Aorta (tissue), 5 donors: ENCODE measurements at regions not wholly inside any gene's neighbourhood (a gene's known extent, or its start where the extent isn't known, plus 50 kb on each side); places are given as distances from the start of the nearest gene placed in this dataset.
"Not testable (repeated sequence)": the region's sequence is repeated elsewhere in the genome, so short reads cannot be mapped to it uniquely, and the experiment has no call there.

Source experiments
- ATAC-seq: fragments of 200-7000 bp; cut with Tn5 transposase; one replicate; pipeline ENCODE4 v1.9.1; 2022; ENCODE audit warnings: moderate library complexity; ENCODE audit not compliant: low FRiP score
- DNase-seq, 2 donors: peaks; one replicate each; pipeline ENCODE4 v3.0.0-alpha.2; 2020
- H3K27ac ChIP-seq, 2 donors: one replicate each; pipeline ENCODE4 v1.5.1; 2013; ENCODE audit warnings: low read length in 2 of 2, mild to moderate bottlenecking in 2 of 2, moderate library complexity in 2 of 2, control low read depth in 1 of 2, inconsistent platforms in 1 of 2, low read depth in 1 of 2
- H3K27me3 ChIP-seq, 2 donors: one replicate each; pipeline ENCODE4 v1.6.1; 2013; ENCODE audit warnings: control low read depth in 1 of 2, low read length in 1 of 2, mild to moderate bottlenecking in 1 of 2, moderate library complexity in 1 of 2; ENCODE audit not compliant: insufficient read depth in 2 of 2, control insufficient read depth in 1 of 2
- H3K36me3 ChIP-seq, 2 donors: one replicate each; pipeline ENCODE4 v1.6.1; 2013; ENCODE audit warnings: control low read depth in 1 of 2, low read length in 1 of 2, mild to moderate bottlenecking in 1 of 2; ENCODE audit not compliant: insufficient read depth in 2 of 2, control insufficient read depth in 1 of 2
- H3K4me1 ChIP-seq, 2 donors: one replicate each; pipeline ENCODE4 v1.6.1; 2013; ENCODE audit warnings: low read length in 2 of 2, control low read depth in 1 of 2, mild to moderate bottlenecking in 1 of 2, moderate library complexity in 1 of 2; ENCODE audit not compliant: insufficient read depth in 2 of 2, control insufficient read depth in 1 of 2
- H3K4me3 ChIP-seq, 2 donors: one replicate each; pipeline ENCODE4 v1.5.1; 2013; ENCODE audit warnings: low read length in 2 of 2, control low read depth in 1 of 2, mild to moderate bottlenecking in 1 of 2
- H3K9me3 ChIP-seq: one replicate; pipeline ENCODE4 v1.6.1; 2013; ENCODE audit warnings: mild to moderate bottlenecking, low read length; ENCODE audit not compliant: control insufficient read depth
- WGBS, 2 donors: extraction: QIAGEN DNeasy Blood & Tissue Kit; methylation state at CpG; one replicate each; pipeline ENCODE4 v1.1.7; 2013; 5-methylcytosine and 5-hydroxymethylcytosine counted together
- intact Hi-C, 2 donors: fragments of 100-400 bp; cut with DNase I; formaldehyde crosslinking; loops; one replicate each; pipeline versions ENCODE4 v1.14.2 to v1.15.0; 2022
- donor health status: healthy with polysubstance abuse.
- donor health status: Bipolar disorder and iron deficiency.
- donor health status: DM: no; HTN: no; CAD: no.
- donor health status: DM: no; HTN: no; CAD: no.
- donor health status: DM: yes; HTN: yes; CAD: no.

GRCh38 chr13:108070491-108070890 lies 144.8 kb downstream of the LIG4 start:
- WGBS, 2 donors, result 78% methylated on average over 4 of the region's 4 CpGs
- ATAC-seq, result no peak
- intact Hi-C loops, result no loop called here
- Histone ChIP-seq H3K36me3 (no peaks in the 10 kb centered on the region), H3K9me3 (peaks cover 4% of the 10 kb centered on the region), H3K4me1 (no peaks in the 10 kb centered on the region), H3K27me3 (no peaks in the 10 kb centered on the region), H3K27ac (no peak overlapping the region), H3K4me3 (no peak overlapping the region)
- DNase-seq, result no peak

GRCh38 chr13:108069521-108070210 lies 145.7 kb downstream of the LIG4 start:
- Histone ChIP-seq H3K9me3 (peaks cover 4% of the 10 kb centered on the region), H3K4me1 (no peaks in the 10 kb centered on the region), H3K4me3 (no peak overlapping the region), H3K27ac (no peak overlapping the region), H3K27me3 (no peaks in the 10 kb centered on the region), H3K36me3 (no peaks in the 10 kb centered on the region)
- intact Hi-C loops, result no loop called here
- 65% methylated on average over 4 of the region's 4 CpGs for WGBS, 2 donors
- DNase-seq, result no peak
- no peak for ATAC-seq

GRCh38 chr13:108064372-108064771 lies 151.0 kb downstream of the LIG4 start:
- H3K27ac ChIP-seq, H3K36me3 ChIP-seq, intact Hi-C loops, H3K9me3 ChIP-seq, H3K27me3 ChIP-seq, ATAC-seq, DNase-seq, H3K4me3 ChIP-seq, H3K4me1 ChIP-seq: not testable (repeated sequence)
- WGBS, 2 donors, result 45 to 56% methylated on average over 1 of the region's 1 CpG

GRCh38 chr13:108060111-108060510 lies 155.2 kb downstream of the LIG4 start:
- no peaks in the 10 kb centered on the region for H3K4me1 ChIP-seq
- intact Hi-C loops, result no loop called here
- WGBS, 2 donors, result 61 to 66% methylated on average over 6 of the region's 6 CpGs
- no peak overlapping the region for H3K27ac ChIP-seq
- H3K27me3 ChIP-seq, result no peaks in the 10 kb centered on the region
- no peak overlapping the region for H3K4me3 ChIP-seq
- ATAC-seq, result no peak
- DNase-seq, result no peak
- no peaks in the 10 kb centered on the region for H3K9me3 ChIP-seq
- H3K36me3 ChIP-seq, result no peaks in the 10 kb centered on the region

DNA sequence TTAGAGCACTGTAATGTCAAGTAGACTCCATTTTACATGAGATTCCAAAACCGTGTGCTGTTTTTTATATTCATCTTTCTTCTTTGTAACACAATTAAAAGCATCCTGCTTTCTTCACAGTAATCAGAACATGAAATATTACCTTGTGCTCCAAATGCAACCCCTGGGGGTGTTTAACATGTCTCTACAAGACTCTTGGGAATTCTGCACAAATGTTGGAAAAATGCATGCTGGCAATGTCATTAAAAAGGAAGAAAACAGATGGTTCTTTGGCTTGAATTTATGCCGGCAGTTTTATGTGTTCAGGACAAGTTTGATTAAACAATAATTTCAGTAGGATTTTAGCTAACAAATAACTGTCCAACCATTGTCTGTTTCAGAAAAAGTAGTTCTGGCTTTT lies 159.1 kb downstream of the LIG4 start:
- no peaks in the 10 kb centered on the region for H3K27me3 ChIP-seq
- intact Hi-C loops, result no loop called here
- ATAC-seq (no peak), DNase-seq (no peak)
- no peak overlapping the region for H3K27ac ChIP-seq
- H3K4me3 ChIP-seq, result no peak overlapping the region
- no peaks in the 10 kb centered on the region for H3K4me1 ChIP-seq
- H3K9me3 ChIP-seq, result no peaks in the 10 kb centered on the region
- 3 to 13% methylated on average over 2 of the region's 2 CpGs for WGBS, 2 donors
- no peaks in the 10 kb centered on the region for H3K36me3 ChIP-seq

DNA sequence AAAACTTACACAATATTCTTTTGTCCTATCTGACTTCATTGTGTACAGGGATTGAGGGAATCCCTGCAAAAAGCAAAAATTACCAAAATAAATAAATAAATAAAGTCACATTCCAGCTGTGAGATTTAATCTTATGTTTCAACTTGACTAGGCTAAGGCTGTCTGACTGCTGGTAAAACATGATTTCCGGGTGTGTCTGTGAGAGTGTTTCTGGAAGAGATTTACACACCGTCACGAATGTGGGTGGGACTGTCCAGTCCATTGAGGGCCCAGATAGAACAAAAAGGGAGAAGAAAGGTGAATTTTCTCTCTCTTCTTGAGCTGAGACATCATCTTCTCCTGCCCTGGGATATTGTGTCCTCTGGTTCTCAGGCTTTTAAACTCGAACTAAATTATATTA lies 166.1 kb downstream of the LIG4 start:
- intact Hi-C loops, result no loop called here
- 28 to 36% methylated on average over 4 of the region's 4 CpGs for WGBS, 2 donors

DNA sequence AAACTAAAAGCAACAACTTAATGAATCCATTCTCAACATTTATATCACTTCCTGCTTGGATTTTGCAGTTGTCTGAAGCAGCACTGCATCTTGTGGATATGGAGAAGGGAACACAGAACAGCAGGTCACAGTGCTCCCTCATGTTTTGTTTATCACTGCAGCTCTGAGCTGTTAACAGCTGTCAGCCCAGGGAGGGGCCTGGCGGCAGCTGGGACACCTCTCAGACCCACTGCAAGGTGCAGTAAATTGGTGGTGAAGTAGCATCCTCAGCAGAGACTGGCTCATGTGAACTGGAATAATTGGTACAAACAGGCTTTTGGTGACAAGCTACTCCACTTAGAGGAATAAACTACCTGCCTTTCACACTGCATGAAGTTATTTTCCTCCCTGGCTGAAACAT lies 170.4 kb downstream of the LIG4 start:
- no peaks in the 10 kb centered on the region for H3K9me3 ChIP-seq
- intact Hi-C loops, result no loop called here
- H3K4me3 ChIP-seq, result no peak overlapping the region
- WGBS, 2 donors, result 41 to 44% methylated on average over 1 of the region's 1 CpG
- no peaks in the 10 kb centered on the region for H3K36me3 ChIP-seq
- ATAC-seq, result no peak
- no peak for DNase-seq
- no peaks in the 10 kb centered on the region for H3K4me1 ChIP-seq
- H3K27me3 ChIP-seq, result no peaks in the 10 kb centered on the region
- no peak overlapping the region for H3K27ac ChIP-seq

More for the DNA sequence above, 166.1 kb downstream of the LIG4 start:
- Histone ChIP-seq H3K27ac (no peak overlapping the region), H3K4me1 (no peaks in the 10 kb centered on the region), H3K36me3 (no peaks in the 10 kb centered on the region), H3K9me3 (no peaks in the 10 kb centered on the region), H3K27me3 (no peaks in the 10 kb centered on the region), H3K4me3 (no peak overlapping the region)
- ATAC-seq, result no peak
- DNase-seq, result no peak

DNA sequence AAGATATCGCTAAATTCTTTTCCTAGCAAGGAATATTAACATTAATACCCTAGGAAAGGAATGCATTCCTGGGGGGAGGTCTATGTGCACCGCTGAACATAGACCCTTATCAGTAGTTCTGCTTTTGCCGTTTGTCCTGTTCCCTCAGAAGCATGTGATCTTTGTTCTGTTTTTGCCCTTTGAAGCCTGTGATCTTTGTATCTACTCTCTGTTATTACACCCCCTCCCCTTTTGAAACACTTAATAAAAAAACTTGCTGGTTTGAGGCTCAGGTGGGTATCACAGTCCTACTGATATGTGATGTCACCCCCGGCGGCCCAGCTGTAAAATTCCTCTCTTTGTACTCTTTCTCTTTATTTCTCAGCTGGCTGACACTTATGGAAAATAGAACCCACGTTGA lies 172.5 kb downstream of the LIG4 start:
- H3K4me3 ChIP-seq, H3K27ac ChIP-seq, H3K4me1 ChIP-seq, ATAC-seq, intact Hi-C loops, H3K27me3 ChIP-seq, DNase-seq, H3K9me3 ChIP-seq, H3K36me3 ChIP-seq: not testable (repeated sequence)
- 49 to 60% methylated on average over 6 of the region's 6 CpGs for WGBS, 2 donors

DNA sequence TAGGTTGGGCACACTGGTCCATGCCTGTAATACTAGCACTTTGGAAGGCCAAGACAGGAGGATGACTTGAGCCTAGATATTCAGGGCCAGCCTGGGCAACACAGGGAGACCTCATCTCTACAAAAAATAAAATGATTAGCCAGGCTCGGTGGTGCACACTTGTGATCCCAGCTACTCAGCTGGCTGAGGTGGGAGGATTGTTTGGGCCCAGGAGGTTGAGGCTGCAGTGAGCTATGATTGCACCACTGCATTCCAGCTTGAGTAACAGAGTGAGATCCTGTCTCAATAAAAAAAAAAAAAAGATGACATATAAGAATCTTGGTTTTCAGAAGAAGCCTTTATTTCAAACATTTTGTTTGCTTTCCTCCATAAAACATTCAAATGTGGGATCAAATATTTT lies 178.0 kb downstream of the LIG4 start:
- Histone ChIP-seq H3K4me1 (no peaks in the 10 kb centered on the region), H3K4me3 (no peak overlapping the region), H3K9me3 (no peaks in the 10 kb centered on the region), H3K27ac (no peak overlapping the region), H3K36me3 (no peaks in the 10 kb centered on the region), H3K27me3 (no peaks in the 10 kb centered on the region)
- intact Hi-C loops, result no loop called here
- DNase-seq (no peak), ATAC-seq (no peak)
- 35 to 52% methylated on average over 1 of the region's 1 CpG for WGBS, 2 donors
